SK-N-SH treated with all-trans-retinoic acid at 6 μM for 48 hours (cell line): ENCODE measurements at regions not wholly inside any gene's neighbourhood (a gene's known extent, or its start where the extent isn't known, plus 50 kb on each side); places are given as distances from the start of the nearest gene placed in this dataset.

Source experiments
- ATAC-seq: fragments of 200-7000 bp; cut with Tn5 transposase; 3 replicates; pipeline ENCODE4 v1.9.1; 2020; ENCODE audit warnings: mild to moderate bottlenecking, moderate library complexity
- CSDC2 ChIP-seq: fragments of 250-450 bp; sonication (Bioruptor Pico); IDR thresholded peaks from 2 replicates; pipeline ENCODE4 v1.5.0; 2020; ENCODE audit warnings: mild to moderate bottlenecking, moderate library complexity
- GLIS3 ChIP-seq: fragments of 250-450 bp; sonication (Bioruptor Pico); IDR thresholded peaks from 2 replicates; pipeline ENCODE4 v1.5.0; 2020; ENCODE audit warnings: mild to moderate bottlenecking, moderate library complexity
- ISL1 ChIP-seq: fragments of 250-450 bp; sonication (Bioruptor Pico); IDR thresholded peaks from 2 replicates; pipeline ENCODE4 v2.1.2; 2022; ENCODE audit warnings: mild to moderate bottlenecking, moderate library complexity
- OSR1 ChIP-seq: fragments of 250-450 bp; sonication (Bioruptor Pico); IDR thresholded peaks from 2 replicates; pipeline ENCODE4 v1.8.0; 2022; ENCODE audit warnings: moderate library complexity, mild to moderate bottlenecking, inconsistent platforms
- PPARA ChIP-seq: fragments of 250-450 bp; sonication (Bioruptor Pico); IDR thresholded peaks from 2 replicates; pipeline ENCODE4 v1.5.0; 2020; ENCODE audit warnings: mild to moderate bottlenecking, borderline replicate concordance
- RARB ChIP-seq: fragments of 250-450 bp; sonication (Bioruptor Pico); IDR thresholded peaks from 2 replicates; pipeline ENCODE4 v1.8.0; 2021; ENCODE audit warnings: mild to moderate bottlenecking, moderate library complexity
- SNAI2 ChIP-seq: fragments of 250-450 bp; sonication (Bioruptor Pico); IDR thresholded peaks from 2 replicates; pipeline ENCODE4 v1.5.0; 2020; ENCODE audit warnings: mild to moderate bottlenecking, moderate library complexity
- TCF4 ChIP-seq: fragments of 250-450 bp; sonication (Bioruptor Pico); IDR thresholded peaks from 2 replicates; pipeline ENCODE4 v1.8.0; 2021; ENCODE audit warnings: mild to moderate bottlenecking, moderate library complexity, borderline replicate concordance
- TOX ChIP-seq: fragments of 250-450 bp; sonication (Bioruptor Pico); IDR thresholded peaks from 2 replicates; pipeline ENCODE4 v1.8.0; 2021; ENCODE audit warnings: mild to moderate bottlenecking, moderate library complexity, borderline replicate concordance
- ZC3H10 ChIP-seq: fragments of 250-450 bp; sonication (Bioruptor Pico); IDR thresholded peaks from 2 replicates; pipeline ENCODE4 v1.5.1; 2021; ENCODE audit warnings: mild to moderate bottlenecking, moderate library complexity
- ZFP3 ChIP-seq: fragments of 250-450 bp; sonication (Bioruptor Pico); IDR thresholded peaks from 2 replicates; pipeline ENCODE4 v1.5.0; 2020; ENCODE audit warnings: mild to moderate bottlenecking, moderate library complexity
- ZFP30 ChIP-seq: fragments of 450-650 bp; formaldehyde crosslinking; IDR thresholded peaks from 2 replicates; pipeline ENCODE4 v1.5.0; 2022; ENCODE audit warnings: mild to moderate bottlenecking, moderate library complexity
- ZNF70 ChIP-seq: fragments of 450-650 bp; formaldehyde crosslinking; IDR thresholded peaks from 2 replicates; pipeline ENCODE4 v1.5.0; 2020; ENCODE audit warnings: mild to moderate bottlenecking, moderate library complexity
- TF ChIP-seq, protein P1 (sequence below): fragments of 250-450 bp; sonication (Bioruptor Pico); IDR thresholded peaks from 2 replicates; pipeline ENCODE4 v1.5.1; 2021; ENCODE audit warnings: mild to moderate bottlenecking, moderate library complexity
- TF ChIP-seq, protein P2 (sequence below): fragments of 250-450 bp; sonication (Bioruptor Pico); IDR thresholded peaks from 2 replicates; pipeline ENCODE4 v1.8.0; 2021; ENCODE audit warnings: low read depth, mild to moderate bottlenecking, moderate library complexity, borderline replicate concordance
- TF ChIP-seq, protein P3 (sequence below): fragments of 250-450 bp; sonication (Bioruptor Pico); IDR thresholded peaks from 2 replicates; pipeline ENCODE4 v1.5.1; 2020; ENCODE audit warnings: low read depth, mild to moderate bottlenecking, moderate library complexity
- TF ChIP-seq, protein P4 (sequence below): fragments of 250-450 bp; sonication (Bioruptor Pico); IDR thresholded peaks from 2 replicates; pipeline ENCODE4 v1.8.0; 2020; ENCODE audit warnings: mild to moderate bottlenecking, moderate library complexity, borderline replicate concordance
- TF ChIP-seq, protein P5 (sequence below): fragments of 250-450 bp; sonication (Bioruptor Pico); IDR thresholded peaks from 2 replicates; pipeline ENCODE4 v1.5.0; 2020; ENCODE audit warnings: mild to moderate bottlenecking, moderate library complexity

DNA sequence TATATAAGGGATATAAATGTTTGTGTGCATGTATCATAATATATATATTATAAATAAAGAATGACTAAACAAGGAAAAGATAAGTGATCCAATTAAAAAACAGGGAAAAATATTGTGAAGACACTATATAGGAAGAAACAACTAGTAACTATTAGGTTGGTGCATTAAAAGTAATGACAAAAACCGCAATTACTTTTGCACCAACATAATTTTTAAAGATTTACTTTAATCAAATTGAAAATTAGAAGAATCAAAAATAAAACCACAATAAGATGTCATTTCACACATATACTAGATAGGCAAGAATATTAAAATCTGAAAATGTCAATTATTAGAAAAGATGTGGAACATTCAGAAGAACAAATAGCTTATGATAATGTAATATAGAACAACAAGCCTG is 595.9 kb downstream of the KCNJ3 start:
- TF ChIP-seq, protein P1, sequence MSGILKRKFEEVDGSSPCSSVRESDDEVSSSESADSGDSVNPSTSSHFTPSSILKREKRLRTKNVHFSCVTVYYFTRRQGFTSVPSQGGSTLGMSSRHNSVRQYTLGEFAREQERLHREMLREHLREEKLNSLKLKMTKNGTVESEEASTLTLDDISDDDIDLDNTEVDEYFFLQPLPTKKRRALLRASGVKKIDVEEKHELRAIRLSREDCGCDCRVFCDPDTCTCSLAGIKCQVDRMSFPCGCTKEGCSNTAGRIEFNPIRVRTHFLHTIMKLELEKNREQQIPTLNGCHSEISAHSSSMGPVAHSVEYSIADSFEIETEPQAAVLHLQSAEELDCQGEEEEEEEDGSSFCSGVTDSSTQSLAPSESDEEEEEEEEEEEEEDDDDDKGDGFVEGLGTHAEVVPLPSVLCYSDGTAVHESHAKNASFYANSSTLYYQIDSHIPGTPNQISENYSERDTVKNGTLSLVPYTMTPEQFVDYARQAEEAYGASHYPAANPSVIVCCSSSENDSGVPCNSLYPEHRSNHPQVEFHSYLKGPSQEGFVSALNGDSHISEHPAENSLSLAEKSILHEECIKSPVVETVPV (CRISPR knock-in tag): no peak
- no peak for TF ChIP-seq SNAI2
- ATAC-seq: no peak

DNA sequence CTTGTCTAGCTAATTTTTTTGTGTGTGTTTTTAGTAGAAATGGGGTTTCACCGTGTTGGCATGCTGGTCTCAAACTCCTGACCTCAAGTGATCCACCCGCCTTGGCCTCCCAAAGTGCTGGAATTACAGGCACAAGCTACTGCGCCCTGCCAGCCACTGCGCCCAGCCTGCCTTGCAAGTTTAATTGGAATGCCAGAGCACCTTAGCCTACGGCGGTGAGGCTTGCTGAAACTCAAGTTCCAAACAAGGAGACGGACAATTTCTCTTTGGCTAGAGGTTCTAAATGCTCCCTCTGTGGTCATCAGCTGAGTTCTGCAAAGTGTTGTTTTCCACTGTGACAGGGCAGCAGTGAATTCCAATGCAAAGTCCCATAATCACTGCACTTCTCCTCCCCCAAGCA is 583.4 kb downstream of the KCNJ3 start:
- no peak for ATAC-seq
- TF ChIP-seq, protein P2, sequence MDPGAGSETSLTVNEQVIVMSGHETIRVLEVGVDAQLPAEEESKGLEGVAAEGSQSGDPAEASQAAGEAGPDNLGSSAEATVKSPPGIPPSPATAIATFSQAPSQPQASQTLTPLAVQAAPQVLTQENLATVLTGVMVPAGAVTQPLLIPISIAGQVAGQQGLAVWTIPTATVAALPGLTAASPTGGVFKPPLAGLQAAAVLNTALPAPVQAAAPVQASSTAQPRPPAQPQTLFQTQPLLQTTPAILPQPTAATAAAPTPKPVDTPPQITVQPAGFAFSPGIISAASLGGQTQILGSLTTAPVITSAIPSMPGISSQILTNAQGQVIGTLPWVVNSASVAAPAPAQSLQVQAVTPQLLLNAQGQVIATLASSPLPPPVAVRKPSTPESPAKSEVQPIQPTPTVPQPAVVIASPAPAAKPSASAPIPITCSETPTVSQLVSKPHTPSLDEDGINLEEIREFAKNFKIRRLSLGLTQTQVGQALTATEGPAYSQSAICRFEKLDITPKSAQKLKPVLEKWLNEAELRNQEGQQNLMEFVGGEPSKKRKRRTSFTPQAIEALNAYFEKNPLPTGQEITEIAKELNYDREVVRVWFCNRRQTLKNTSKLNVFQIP (CRISPR knock-in tag): no peak
- TF ChIP-seq SNAI2 (no peak), OSR1 (no peak), GLIS3 (no peak), TCF4 (CRISPR knock-in tag) (no peak), TOX (CRISPR knock-in tag) (no peak), ZFP3 (no peak), ISL1 (no peak), CSDC2 (no peak), PPARA (no peak)
- TF ChIP-seq, protein P3, sequence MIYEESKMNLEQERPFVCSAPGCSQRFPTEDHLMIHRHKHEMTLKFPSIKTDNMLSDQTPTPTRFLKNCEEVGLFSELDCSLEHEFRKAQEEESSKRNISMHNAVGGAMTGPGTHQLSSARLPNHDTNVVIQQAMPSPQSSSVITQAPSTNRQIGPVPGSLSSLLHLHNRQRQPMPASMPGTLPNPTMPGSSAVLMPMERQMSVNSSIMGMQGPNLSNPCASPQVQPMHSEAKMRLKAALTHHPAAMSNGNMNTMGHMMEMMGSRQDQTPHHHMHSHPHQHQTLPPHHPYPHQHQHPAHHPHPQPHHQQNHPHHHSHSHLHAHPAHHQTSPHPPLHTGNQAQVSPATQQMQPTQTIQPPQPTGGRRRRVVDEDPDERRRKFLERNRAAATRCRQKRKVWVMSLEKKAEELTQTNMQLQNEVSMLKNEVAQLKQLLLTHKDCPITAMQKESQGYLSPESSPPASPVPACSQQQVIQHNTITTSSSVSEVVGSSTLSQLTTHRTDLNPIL (CRISPR knock-in tag): no peak

DNA sequence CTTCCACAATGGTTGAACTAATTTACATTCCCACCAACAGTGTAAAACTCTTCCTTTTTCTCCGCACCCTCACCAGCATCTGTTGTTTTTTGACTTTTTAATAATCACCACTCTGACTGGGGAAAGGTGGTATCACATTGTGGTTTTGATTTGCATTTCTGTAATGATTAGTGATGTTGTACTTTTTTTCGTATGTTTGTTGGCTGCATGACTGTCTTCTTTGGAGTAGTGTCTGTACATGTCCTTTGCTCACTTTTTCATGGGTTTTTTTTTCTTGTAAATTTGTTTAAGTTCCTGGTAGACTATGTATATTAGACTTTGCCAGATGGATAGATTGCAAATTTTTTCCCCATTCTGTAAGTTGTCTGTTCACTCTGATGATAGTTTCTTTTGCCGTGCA is 574.8 kb downstream of the KCNJ3 start:
- TF ChIP-seq TOX (CRISPR knock-in tag): no peak
- no peak for ATAC-seq

DNA sequence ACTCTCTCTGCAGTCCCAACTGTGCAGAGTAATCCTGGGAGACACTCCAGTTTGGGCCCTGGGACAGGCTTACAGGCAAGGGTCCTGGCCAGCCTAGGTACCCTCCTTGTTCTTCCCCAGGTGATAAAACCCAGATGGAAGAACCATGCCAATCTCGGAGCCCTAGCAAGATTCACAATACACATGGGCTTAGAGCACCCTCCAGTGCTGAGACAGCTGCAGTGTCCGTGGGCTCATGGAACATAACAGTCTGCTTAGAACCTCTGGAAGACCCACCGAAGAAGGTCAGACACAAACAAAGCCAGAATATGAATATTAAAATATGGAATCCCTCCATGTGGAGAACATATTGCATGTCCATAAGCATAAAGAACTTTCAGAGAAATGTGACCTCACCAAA is 568.1 kb downstream of the KCNJ3 start:
- TF ChIP-seq, protein P3 (CRISPR knock-in tag): no peak
- TF ChIP-seq, protein P4, sequence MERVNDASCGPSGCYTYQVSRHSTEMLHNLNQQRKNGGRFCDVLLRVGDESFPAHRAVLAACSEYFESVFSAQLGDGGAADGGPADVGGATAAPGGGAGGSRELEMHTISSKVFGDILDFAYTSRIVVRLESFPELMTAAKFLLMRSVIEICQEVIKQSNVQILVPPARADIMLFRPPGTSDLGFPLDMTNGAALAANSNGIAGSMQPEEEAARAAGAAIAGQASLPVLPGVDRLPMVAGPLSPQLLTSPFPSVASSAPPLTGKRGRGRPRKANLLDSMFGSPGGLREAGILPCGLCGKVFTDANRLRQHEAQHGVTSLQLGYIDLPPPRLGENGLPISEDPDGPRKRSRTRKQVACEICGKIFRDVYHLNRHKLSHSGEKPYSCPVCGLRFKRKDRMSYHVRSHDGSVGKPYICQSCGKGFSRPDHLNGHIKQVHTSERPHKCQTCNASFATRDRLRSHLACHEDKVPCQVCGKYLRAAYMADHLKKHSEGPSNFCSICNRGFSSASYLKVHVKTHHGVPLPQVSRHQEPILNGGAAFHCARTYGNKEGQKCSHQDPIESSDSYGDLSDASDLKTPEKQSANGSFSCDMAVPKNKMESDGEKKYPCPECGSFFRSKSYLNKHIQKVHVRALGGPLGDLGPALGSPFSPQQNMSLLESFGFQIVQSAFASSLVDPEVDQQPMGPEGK (CRISPR knock-in tag): no peak
- TF ChIP-seq ZFP30 (CRISPR knock-in tag): no peak
- TF ChIP-seq PPARA: no peak
- no peak for TF ChIP-seq TCF4 (CRISPR knock-in tag)
- ATAC-seq: peak; percentile 35; the same call in 1 of the 3 replicates

DNA sequence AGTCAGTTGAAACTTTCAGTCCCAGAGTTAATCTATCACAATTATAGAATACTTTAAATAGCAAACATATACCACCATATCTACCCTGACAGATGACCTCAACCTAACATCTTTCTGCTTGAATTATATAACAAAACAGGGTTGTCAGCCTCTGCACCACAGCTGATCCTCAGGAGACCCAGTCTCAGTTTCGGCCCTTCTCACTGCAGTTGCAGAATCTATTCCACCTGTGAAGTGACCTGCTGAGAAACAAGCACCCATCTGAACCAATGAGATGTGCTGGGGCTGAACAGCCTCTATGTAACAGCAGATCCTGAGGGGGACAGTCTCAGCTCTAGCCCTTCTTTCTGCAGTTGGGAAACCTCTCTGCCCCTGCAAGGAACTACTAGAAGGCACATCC is 567.6 kb downstream of the KCNJ3 start:
- ATAC-seq: no peak
- TF ChIP-seq, protein P3 (CRISPR knock-in tag): no peak
- TF ChIP-seq, protein P5, sequence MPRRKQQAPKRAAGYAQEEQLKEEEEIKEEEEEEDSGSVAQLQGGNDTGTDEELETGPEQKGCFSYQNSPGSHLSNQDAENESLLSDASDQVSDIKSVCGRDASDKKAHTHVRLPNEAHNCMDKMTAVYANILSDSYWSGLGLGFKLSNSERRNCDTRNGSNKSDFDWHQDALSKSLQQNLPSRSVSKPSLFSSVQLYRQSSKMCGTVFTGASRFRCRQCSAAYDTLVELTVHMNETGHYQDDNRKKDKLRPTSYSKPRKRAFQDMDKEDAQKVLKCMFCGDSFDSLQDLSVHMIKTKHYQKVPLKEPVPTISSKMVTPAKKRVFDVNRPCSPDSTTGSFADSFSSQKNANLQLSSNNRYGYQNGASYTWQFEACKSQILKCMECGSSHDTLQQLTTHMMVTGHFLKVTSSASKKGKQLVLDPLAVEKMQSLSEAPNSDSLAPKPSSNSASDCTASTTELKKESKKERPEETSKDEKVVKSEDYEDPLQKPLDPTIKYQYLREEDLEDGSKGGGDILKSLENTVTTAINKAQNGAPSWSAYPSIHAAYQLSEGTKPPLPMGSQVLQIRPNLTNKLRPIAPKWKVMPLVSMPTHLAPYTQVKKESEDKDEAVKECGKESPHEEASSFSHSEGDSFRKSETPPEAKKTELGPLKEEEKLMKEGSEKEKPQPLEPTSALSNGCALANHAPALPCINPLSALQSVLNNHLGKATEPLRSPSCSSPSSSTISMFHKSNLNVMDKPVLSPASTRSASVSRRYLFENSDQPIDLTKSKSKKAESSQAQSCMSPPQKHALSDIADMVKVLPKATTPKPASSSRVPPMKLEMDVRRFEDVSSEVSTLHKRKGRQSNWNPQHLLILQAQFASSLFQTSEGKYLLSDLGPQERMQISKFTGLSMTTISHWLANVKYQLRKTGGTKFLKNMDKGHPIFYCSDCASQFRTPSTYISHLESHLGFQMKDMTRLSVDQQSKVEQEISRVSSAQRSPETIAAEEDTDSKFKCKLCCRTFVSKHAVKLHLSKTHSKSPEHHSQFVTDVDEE (CRISPR knock-in tag): no peak
- TF ChIP-seq, protein P4 (CRISPR knock-in tag): no peak
- TF ChIP-seq, protein P1 (CRISPR knock-in tag): no peak
- TF ChIP-seq ZFP30 (CRISPR knock-in tag): no peak
- no peak for TF ChIP-seq RARB (CRISPR knock-in tag)
- TF ChIP-seq ZNF70 (CRISPR knock-in tag): no peak
- TF ChIP-seq ZC3H10: no peak
